Amniotic epithelial cell (primary cell): ENCODE measurements at regions not wholly inside any gene's neighbourhood (a gene's known extent, or its start where the extent isn't known, plus 50 kb on each side); places are given as distances from the start of the nearest gene placed in this dataset.

ENCODE experiments used
- DNase-seq: peaks from one replicate; pipeline ENCODE4 v3.0.0-alpha.2; 2010; ENCODE audit warnings: low read depth

- no peak for DNase-seq
Measured at GRCh38 chr11:69378303-69379141, 84.6 kb downstream of the MYEOV start.

- no peak for DNase-seq
Measured at GRCh38 chr11:69380451-69380901, 86.5 kb downstream of the MYEOV start.

DNA sequence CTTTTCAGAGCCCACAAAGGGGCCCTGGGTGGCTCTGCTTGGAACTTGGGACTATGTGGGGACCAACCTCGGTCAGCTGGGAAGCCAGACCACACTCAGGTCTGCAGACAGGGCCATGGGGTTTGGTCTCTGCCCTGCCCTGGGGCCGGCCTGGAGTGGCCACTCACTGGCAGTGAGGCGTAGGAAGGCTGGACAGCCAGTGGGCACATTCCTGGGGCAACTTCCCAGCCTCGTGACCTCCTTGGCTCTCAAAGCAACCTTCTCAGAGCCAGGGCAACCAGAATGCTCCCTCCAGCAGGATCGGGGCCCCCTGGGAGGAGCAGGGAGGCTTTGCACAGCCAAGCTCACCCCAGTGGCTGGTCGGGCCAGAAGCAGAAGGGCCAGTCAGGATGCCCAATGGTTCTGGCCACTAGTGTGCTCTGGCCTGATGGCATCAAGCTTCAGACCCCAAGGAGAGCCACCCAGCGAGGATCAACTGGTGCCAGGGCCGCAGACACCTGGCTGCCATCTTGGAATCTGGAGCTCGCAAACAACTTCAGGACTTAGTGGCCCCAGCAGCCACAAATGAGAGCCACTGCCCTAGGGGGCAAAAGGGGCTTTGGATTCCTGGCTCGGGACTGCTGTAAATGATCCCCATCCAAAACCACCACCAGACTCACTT, 87.1 kb downstream of the MYEOV start:
- DNase-seq = no peak

DNA sequence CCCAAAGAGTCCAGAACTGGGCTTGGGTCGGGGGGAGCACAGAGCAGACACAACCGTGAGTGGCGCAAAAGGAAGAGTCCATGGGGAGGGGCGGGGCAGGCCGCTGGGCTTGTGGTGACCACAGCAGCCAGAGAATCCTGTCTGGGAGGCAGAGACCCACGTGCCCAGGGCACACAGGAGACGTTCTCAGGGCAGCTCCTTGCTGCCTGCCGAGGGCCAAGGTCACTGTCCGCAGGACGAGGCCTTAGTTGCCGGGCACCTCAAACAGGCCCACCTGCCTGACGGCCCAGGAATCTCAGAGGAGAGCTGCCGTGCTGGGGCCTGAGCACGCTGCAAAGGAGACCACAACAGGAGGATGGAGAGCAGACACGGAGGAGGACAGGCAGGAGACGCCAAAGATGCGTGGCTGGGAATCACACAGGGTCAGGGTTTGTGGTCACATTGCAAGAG, 87.8 kb downstream of the MYEOV start:
- DNase-seq = no peak

DNA sequence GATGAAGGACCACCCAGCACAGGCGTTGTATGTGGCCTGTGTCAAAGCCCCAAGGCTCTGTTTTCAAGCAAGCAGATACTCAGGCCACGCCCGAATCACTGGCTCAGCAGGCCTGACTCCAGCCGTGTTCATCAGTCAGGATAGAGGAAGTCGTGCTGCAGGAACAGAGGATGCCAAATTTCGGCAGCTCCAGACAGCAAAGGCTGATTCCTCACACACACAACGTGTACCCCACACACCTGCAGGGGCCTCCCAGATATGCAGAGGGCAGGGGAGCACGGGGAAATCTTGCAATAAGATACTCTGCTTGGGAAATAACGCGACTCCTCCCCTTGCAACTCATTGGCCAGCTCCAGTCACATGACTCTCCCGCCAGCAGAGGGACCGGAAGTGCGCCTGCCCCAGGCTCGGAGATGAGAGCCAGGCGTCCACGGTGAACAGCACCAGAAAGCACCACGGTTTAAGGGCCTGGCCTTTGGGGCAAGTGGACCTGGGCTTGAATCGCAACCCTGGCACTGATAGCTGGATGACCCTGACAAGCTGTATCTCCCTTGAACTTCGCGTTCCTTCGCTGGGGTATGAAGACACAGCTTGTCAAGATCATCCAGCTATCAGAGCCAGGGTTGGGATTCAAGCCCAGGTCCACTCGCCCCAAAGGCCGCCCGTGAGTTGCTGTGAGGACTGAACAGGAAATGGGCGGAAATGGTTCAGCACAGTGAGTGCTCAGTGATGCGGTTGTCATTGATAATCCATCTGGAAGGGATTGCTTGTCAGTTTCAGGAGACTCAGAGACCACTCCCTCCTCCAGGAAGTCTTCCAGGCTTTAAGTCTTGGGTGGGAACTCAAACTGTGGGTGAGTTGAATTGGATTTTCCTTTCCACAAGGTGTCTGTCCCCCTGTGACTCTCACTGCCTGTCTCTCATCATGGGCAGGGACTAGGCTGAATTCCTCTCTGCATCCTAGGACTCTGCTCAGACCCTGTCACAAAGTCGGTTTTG, 88.5 kb downstream of the MYEOV start:
- DNase-seq = peak; percentile 43

DNA sequence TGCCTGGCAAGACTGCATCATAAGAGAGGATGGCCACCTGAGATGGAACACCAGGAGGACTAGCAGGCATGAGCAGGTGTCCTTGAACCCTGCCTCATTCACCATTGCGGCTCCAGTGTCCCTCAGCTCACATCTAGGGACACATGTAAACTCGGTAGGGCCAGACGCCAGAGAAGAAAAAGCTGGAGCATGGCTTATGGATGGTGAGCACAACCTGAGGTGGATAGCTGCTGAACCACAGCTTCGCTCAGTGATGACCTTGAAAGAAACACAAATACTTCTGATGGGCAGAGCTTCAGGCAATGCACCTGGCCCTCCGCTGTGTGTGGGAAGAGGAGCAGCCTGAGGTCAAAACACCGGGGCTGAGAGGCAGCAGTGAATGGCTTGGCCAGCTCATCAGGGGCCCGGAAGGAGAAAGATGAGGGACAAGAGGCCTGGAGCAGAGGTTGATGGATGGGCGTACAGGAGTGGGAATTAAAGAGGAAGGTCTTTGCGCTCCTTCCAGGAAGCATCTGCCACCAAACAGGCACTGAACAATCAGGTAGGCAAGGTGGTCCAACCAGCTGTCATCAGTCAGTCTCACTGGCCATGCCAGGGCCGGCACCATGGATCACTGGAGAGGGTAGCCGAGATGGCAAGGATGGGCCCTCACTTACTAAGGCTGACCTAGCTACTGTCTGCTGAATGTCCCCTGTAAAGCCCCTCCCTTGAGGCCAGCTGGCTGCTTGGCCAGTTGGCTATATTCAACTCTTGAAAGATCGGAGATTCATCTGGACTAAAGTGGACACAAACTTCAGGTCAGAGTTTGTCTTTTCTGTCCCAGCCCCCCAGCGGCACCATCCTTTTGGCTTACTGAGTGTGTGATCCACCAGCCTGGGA, 89.7 kb downstream of the MYEOV start:
- DNase-seq = no peak

DNA sequence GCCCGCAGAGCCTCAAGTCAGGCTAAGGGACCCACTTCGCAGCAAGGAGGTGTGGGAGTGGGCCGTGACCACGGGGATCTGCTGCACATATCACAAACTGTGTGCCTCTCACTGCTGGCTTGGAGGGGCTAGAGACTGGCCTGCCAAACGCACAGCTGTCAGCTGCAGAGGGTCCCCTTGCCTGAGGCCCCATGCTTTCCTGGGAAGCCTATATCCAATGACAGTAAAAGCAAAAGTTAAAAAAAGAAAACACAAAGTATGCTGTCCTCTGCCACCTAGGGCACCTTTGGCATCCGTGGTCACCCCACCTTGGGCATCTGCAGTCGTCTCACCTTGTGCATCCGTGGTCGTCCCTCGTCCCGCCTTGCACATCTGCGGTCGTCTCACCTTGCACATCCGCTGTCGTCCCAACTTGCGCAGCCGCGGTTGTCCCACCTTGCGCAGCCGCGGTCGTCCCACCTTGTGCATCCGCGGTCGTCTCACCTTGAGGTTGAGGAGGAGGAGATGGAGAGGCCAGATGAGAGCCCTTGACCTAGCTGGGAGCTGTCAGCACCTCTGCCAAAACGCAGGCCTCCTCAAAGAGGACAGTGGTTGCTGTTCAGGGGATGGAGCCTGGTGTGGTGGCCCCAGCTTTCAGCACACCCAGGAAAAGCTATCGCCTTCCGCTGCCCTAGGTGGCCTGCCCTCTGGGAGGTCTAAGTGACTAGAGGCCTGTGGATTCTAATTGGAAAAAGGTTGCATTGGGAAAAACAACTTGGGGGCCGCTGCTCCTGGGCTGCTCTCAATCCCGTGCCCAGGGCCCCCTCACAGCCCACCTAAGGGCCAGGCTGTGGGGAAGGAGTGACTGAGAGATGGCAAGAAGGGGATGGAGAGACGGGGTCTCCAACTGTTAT, 90.5 kb downstream of the MYEOV start:
- DNase-seq = no peak

DNA sequence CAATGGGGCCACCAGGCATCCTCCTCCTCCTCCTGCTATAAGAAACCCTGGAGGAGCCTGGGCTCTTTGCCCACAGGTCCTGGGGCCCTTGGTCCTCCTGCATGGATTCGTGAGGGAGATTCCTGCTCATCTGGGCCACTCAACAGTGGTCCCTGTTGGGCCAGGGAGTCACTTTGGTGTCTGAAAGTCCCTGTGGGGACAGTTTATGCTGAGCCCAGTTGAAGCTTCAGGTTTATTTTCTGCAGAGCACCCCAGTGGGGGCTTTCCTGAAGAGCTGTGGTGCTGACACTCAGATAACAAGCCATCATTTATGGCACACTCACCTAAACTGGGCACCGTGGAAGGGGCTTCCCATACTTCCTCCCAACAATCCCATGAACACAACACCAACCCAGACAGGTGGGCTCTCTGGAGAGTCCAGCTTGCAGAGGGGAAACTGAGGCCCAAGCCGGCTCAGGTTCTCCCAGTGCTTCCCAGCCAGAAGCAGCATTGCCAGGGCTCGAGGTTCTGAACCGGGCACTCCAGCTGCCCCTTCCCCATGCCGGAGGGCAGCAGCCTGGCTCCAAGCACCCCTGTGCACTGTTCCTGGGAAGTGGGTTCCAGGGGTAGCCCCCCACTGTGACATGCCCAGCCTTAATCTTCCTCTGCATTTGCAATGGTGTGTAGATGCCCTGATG, 91.3 kb downstream of the MYEOV start:
- no peak for DNase-seq

- no peak for DNase-seq
Measured at GRCh38 chr11:69385832-69386427, 92.0 kb downstream of the MYEOV start.

DNA sequence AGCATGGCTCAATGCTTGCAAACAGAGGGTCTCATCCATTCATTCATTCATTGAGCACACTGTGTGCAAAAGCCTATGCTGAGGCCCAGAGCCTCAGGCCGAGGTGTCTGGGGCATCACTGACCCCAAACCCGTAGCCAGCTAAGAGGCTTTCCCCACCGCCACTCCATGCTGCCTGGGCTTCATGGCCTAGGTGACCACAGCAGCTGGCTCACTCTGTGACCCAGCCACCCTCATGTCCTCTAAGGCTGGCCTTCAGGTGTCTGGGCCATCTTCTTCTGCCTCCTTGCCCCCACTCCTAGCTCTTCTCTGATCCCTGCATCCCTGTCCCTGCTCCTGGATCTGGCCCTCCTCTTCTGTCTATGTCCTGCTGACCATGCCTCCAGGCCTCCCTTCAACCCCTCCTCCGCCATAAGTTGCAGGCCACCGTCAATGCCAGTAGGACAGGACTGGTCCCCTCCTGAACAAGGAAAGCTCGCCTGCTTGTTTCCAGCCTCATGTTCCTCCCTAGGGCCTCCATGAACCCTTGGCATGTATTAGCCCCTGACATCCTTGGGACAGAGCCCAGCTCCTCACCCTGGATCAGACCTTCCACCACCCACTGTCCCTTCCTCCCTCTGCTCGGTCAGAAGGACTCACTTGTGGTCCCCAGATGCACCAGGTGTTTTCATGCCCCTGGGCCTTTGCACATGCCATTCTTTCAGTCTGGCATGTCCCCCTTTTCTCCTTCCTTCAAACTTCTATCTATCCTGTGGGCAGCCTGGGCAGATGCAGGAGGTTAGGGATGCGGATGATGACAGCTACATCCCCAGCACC, 92.8 kb downstream of the MYEOV start:
- no peak for DNase-seq

DNA sequence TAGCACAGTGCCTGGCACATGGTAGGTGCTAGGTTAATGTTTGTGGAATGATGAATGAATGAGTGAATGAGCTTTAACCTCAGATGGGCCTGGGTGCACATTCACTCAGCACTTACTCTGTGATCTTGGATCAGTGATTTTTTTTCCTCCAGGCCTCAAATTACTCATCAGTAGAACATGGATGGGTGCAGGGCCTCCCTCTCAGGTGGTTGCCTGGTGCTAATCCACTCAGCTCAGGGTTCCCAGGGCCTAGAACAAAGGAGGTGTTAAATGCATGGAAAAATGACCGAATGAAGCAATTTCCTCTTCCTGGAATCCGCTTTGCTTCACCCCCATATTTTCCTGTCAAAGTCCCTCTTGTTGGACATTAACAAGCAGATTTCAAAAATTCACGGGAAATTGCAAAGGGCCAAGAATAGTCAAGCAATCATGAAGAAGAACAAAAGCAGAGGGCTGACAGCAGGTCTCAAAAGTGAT, 93.5 kb downstream of the MYEOV start:
- DNase-seq = no peak

- DNase-seq = no peak
Measured at GRCh38 chr11:69388210-69388609, 93.3 kb upstream of the LINC01488 start.

GRCh38 chr11:69388661-69389060, 92.8 kb upstream of the LINC01488 start:
- DNase-seq = no peak

DNA sequence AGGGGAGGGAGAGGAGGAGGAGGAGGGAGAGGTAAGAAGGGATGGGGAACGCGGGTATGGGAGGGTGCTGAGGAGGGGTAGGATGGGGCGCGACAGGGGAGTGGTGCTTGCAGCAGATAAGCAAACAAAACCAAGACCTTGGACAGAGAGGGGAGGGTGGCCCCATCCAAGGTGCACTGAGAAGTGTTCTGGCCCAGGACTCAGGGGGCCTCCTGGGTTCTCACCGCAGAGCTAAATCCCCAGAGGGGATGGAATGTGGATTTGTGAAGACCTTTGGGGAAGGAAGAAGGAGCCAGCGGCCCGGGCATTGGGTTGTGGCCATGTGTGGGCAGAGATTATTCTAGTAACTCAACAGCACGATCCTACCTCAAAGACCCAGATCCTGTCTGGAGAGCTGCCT, 90.9 kb upstream of the LINC01488 start:
- no peak for DNase-seq

- no peak for DNase-seq
Measured at GRCh38 chr11:69391192-69392103, 90.0 kb upstream of the LINC01488 start.

- no peak for DNase-seq
Measured at GRCh38 chr11:69392104-69392653, 89.3 kb upstream of the LINC01488 start.
